SIG-M5 (cell line): ENCODE measurements at regions not wholly inside any gene's neighbourhood (a gene's known extent, or its start where the extent isn't known, plus 50 kb on each side); places are given as distances from the start of the nearest gene placed in this dataset.
"Not testable (repeated sequence)": the region's sequence is repeated elsewhere in the genome, so short reads cannot be mapped to it uniquely, and the experiment has no call there.

Experiments
- DNase-seq: peaks from one replicate; lab custom pipeline; 2025; lab: John Stamatoyannopoulos, UW

GRCh38 chr3:23706111-23706510 is 99.6 kb upstream of the UBE2E1 start:
- no peak for DNase-seq

- DNase-seq: no peak
These were observed 95.8 kb upstream of the UBE2E1 start for GRCh38 chr3:23709987-23710386.

- no peak for DNase-seq
These were observed 95.2 kb upstream of the UBE2E1 start for GRCh38 chr3:23710555-23710954.

GRCh38 chr3:23711916-23712494 is 93.8 kb upstream of the UBE2E1 start:
- DNase-seq: no peak

- DNase-seq: no peak
These were observed 92.8 kb upstream of the UBE2E1 start for GRCh38 chr3:23712656-23713559.

GRCh38 chr3:23713641-23714040 is 92.1 kb upstream of the UBE2E1 start:
- no peak for DNase-seq

GRCh38 chr3:23720059-23720458 is 85.7 kb upstream of the UBE2E1 start:
- DNase-seq: no peak

- no peak for DNase-seq
These were observed 84.9 kb upstream of the UBE2E1 start for GRCh38 chr3:23720885-23721284.

- DNase-seq: no peak
These were observed 82.6 kb upstream of the UBE2E1 start for GRCh38 chr3:23723141-23723540.

GRCh38 chr3:23723930-23724329 is 81.8 kb upstream of the UBE2E1 start:
- DNase-seq: peak; percentile 21

GRCh38 chr3:23726811-23727548 is 78.8 kb upstream of the UBE2E1 start:
- DNase-seq: no peak

- no peak for DNase-seq
These were observed 77.1 kb upstream of the UBE2E1 start for GRCh38 chr3:23728601-23729117.

GRCh38 chr3:23729362-23729761 is 76.4 kb upstream of the UBE2E1 start:
- not testable (repeated sequence) for DNase-seq

GRCh38 chr3:23734481-23734880 is 71.3 kb upstream of the UBE2E1 start:
- no peak for DNase-seq

GRCh38 chr3:23735062-23735461 is 70.7 kb upstream of the UBE2E1 start:
- no peak for DNase-seq

- no peak for DNase-seq
These were observed 70.0 kb upstream of the UBE2E1 start for GRCh38 chr3:23735535-23736326.

GRCh38 chr3:23738944-23739343 is 66.8 kb upstream of the UBE2E1 start:
- DNase-seq: no peak

- peak; percentile 43 for DNase-seq
These were observed 66.2 kb upstream of the UBE2E1 start for GRCh38 chr3:23739536-23739935.

GRCh38 chr3:23740517-23740965 is 65.2 kb upstream of the UBE2E1 start:
- DNase-seq: no peak

GRCh38 chr3:23741036-23741706 is 64.6 kb upstream of the UBE2E1 start:
- peak; percentile 14 for DNase-seq

GRCh38 chr3:23743141-23743784 is 62.5 kb upstream of the UBE2E1 start:
- no peak for DNase-seq
